ENCODE measurements at regions not wholly inside any gene's neighbourhood (a gene's known extent, or its start where the extent isn't known, plus 50 kb on each side); places are given as distances from the start of the nearest gene placed in this dataset.

- Histone ChIP-seq H2AFZ (no peak overlapping the region), H3K27me3 (ENCODE audit: control insufficient read depth, insufficient read depth, low read length) (no peaks in the 10 kb centered on the region), H3K36me3 (ENCODE audit: control insufficient read depth, insufficient read depth, low read length) (no peaks in the 10 kb centered on the region), H3K27ac (no peak overlapping the region), H3K79me2 (no peaks in the 10 kb centered on the region), H3K4me3 (ENCODE audit: low read depth, low read length) (no peak overlapping the region), H3K9me3 (ENCODE audit: control insufficient read depth, low read length) (no peaks in the 10 kb centered on the region), H3K4me1 (no peaks in the 10 kb centered on the region), H3K4me2 (ENCODE audit: low read length) (no peak overlapping the region), H3K9ac (no peak overlapping the region)
- TF ChIP-seq CTCF (IDR thresholded peaks at IDR 0.05), result no peak
Measured at GRCh38 chr21:18522181-18522972, 118.8 kb upstream of the TMPRSS15 start.

GRCh38 chr21:18524097-18524880 lies 120.7 kb upstream of the TMPRSS15 start:
- no peak overlapping the region for H3K27ac ChIP-seq
- no peaks in the 10 kb centered on the region for H3K79me2 ChIP-seq
- H2AFZ ChIP-seq, result no peak overlapping the region
- H3K9me3 ChIP-seq (ENCODE audit: control insufficient read depth, low read length), result no peaks in the 10 kb centered on the region
- TF ChIP-seq CTCF (IDR thresholded peaks at IDR 0.05), result no peak
- H3K9ac ChIP-seq, result no peak overlapping the region
- H3K36me3 ChIP-seq (ENCODE audit: control insufficient read depth, insufficient read depth, low read length), result no peaks in the 10 kb centered on the region
- no peak overlapping the region for H3K4me3 ChIP-seq (ENCODE audit: low read depth, low read length)
- H3K4me1 ChIP-seq, result no peaks in the 10 kb centered on the region
- H3K27me3 ChIP-seq (ENCODE audit: control insufficient read depth, insufficient read depth, low read length), result no peaks in the 10 kb centered on the region
- H3K4me2 ChIP-seq (ENCODE audit: low read length), result no peak overlapping the region

DNA sequence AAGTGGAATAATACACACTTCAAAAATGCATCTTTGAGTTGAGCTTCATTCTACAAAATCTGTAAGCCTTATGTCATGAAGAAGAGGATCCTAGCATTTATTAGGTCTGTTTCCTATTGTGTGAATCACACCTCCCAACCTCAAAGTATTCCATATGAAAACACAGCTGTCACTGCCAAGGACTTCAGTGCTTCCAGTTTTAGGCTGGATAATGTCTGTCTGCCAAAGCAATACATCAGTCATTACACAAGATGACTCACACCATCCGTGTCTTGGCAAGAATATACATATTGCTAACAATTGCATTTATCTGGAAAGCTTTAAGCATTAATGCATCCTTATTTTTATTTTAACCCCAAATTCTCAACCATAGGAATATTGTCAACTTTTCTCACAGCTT lies 125.7 kb upstream of the TMPRSS15 start:
- no peaks in the 10 kb centered on the region for H3K27me3 ChIP-seq (ENCODE audit: control insufficient read depth, insufficient read depth, low read length)
- H3K4me1 ChIP-seq, result no peaks in the 10 kb centered on the region
- H3K36me3 ChIP-seq (ENCODE audit: control insufficient read depth, insufficient read depth, low read length), result no peaks in the 10 kb centered on the region
- H3K27ac ChIP-seq, result no peak overlapping the region
- no peak overlapping the region for H3K9ac ChIP-seq
- H3K4me3 ChIP-seq (ENCODE audit: low read depth, low read length), result no peak overlapping the region
- no peak overlapping the region for H2AFZ ChIP-seq
- H3K9me3 ChIP-seq (ENCODE audit: control insufficient read depth, low read length), result no peaks in the 10 kb centered on the region
- no peaks in the 10 kb centered on the region for H3K79me2 ChIP-seq
- TF ChIP-seq CTCF (IDR thresholded peaks at IDR 0.05), result no peak
- H3K4me2 ChIP-seq (ENCODE audit: low read length), result no peak overlapping the region

DNA sequence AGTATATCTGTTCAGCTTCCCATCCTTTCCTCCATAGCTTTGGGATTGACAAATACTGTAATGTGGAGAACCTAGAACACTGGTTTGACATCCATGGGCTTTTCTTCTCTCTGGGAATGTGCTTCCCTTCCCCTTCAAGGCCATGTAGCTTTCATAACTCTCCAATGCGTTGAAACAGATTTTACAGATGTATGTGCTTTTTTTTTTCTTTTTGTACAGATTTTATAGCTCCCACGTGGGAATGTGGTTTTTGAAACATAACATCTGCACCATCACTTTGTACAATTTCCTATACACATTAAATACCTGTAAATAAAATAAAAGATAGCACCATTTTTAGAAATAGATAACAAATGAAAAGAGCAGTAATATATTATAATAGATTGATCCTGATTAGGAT lies 138.5 kb upstream of the TMPRSS15 start:
- Histone ChIP-seq H2AFZ (no peak overlapping the region), H3K4me1 (no peaks in the 10 kb centered on the region), H3K9ac (no peak overlapping the region), H3K27me3 (ENCODE audit: control insufficient read depth, insufficient read depth, low read length) (no peaks in the 10 kb centered on the region), H3K79me2 (no peaks in the 10 kb centered on the region), H3K4me2 (ENCODE audit: low read length) (no peak overlapping the region), H3K36me3 (ENCODE audit: control insufficient read depth, insufficient read depth, low read length) (no peaks in the 10 kb centered on the region), H3K4me3 (ENCODE audit: low read depth, low read length) (no peak overlapping the region), H3K27ac (no peak overlapping the region), H3K9me3 (ENCODE audit: control insufficient read depth, low read length) (no peaks in the 10 kb centered on the region)
- TF ChIP-seq CTCF (IDR thresholded peaks at IDR 0.05), result no peak
